ENCODE measurements at regions not wholly inside any gene's neighbourhood (a gene's known extent, or its start where the extent isn't known, plus 50 kb on each side); places are given as distances from the start of the nearest gene placed in this dataset.

- H3F3A ChIP-seq (ENCODE audit: insufficient read depth, low read length, poor library complexity, severe bottlenecking), result no peaks in the 10 kb centered on the region
- no peak overlapping the region for H3K9ac ChIP-seq (ENCODE audit: low read length)
- H3K36me3 ChIP-seq (ENCODE audit: insufficient read depth, low read length), result no peaks in the 10 kb centered on the region
- no peaks in the 10 kb centered on the region for H3K9me3 ChIP-seq (ENCODE audit: low read length)
- H2AFZ ChIP-seq (ENCODE audit: low read depth, low read length), result no peak overlapping the region
- no peaks in the 10 kb centered on the region for H3K9me2 ChIP-seq (ENCODE audit: insufficient read depth, low read length)
- H3K79me2 ChIP-seq (replicated peaks; ENCODE audit: insufficient read depth, low read length), result no peaks in the 10 kb centered on the region
- no peak overlapping the region for H3K4me3 ChIP-seq (ENCODE audit: low read length)
- H3K4me2 ChIP-seq (ENCODE audit: low read length), result no peak overlapping the region
- TF ChIP-seq EZH2 (IDR thresholded peaks at IDR 0.05; ENCODE audit: borderline replicate concordance, insufficient read depth, low read length, poor library complexity, severe bottlenecking) (no peak), TAF1 (IDR thresholded peaks at IDR 0.05; ENCODE audit: low read depth) (no peak), SMC3 (conservative IDR thresholded peaks at IDR 0.05; ENCODE audit: poor library complexity) (no peak), CTCF (IDR thresholded peaks at IDR 0.05; ENCODE audit: poor library complexity, severe bottlenecking) (no peak), REST (IDR thresholded peaks at IDR 0.05; ENCODE audit: borderline replicate concordance) (no peak)
- no peaks in the 10 kb centered on the region for H4K20me1 ChIP-seq (ENCODE audit: insufficient read depth)
- H3K27me3 ChIP-seq (ENCODE audit: insufficient read depth, low read depth, low read length), result no peaks in the 10 kb centered on the region
- no peak overlapping the region for H3K27ac ChIP-seq (ENCODE audit: low read length)
Observed at GRCh38 chr1:38568061-38568857, 291.3 kb downstream of the RRAGC start.

GRCh38 chr1:38567401-38567800 lies 292.2 kb downstream of the RRAGC start:
- Histone ChIP-seq H4K20me1 (ENCODE audit: insufficient read depth) (no peaks in the 10 kb centered on the region), H3K9me3 (ENCODE audit: low read length) (no peaks in the 10 kb centered on the region), H3K36me3 (ENCODE audit: insufficient read depth, low read length) (no peaks in the 10 kb centered on the region), H3K9me2 (ENCODE audit: insufficient read depth, low read length) (no peaks in the 10 kb centered on the region), H3K27ac (ENCODE audit: low read length) (no peak overlapping the region), H3F3A (ENCODE audit: insufficient read depth, low read length, poor library complexity, severe bottlenecking) (no peaks in the 10 kb centered on the region), H3K9ac (ENCODE audit: low read length) (no peak overlapping the region), H2AFZ (ENCODE audit: low read depth, low read length) (no peak overlapping the region), H3K4me3 (ENCODE audit: low read length) (no peak overlapping the region), H3K27me3 (ENCODE audit: insufficient read depth, low read depth, low read length) (no peaks in the 10 kb centered on the region), H3K79me2 (replicated peaks; ENCODE audit: insufficient read depth, low read length) (no peaks in the 10 kb centered on the region), H3K4me2 (ENCODE audit: low read length) (no peak overlapping the region)
- TF ChIP-seq EP300 (conservative IDR thresholded peaks at IDR 0.05; ENCODE audit: poor library complexity, severe bottlenecking) (no peak), MXI1 (conservative IDR thresholded peaks at IDR 0.05; ENCODE audit: poor library complexity, severe bottlenecking) (no peak), RAD21 (conservative IDR thresholded peaks at IDR 0.05) (no peak), POLR2AphosphoS5 (IDR thresholded peaks at IDR 0.05) (no peak), SMC3 (conservative IDR thresholded peaks at IDR 0.05; ENCODE audit: poor library complexity) (no peak), EZH2 (IDR thresholded peaks at IDR 0.05; ENCODE audit: borderline replicate concordance, insufficient read depth, low read length, poor library complexity, severe bottlenecking) (no peak), REST (IDR thresholded peaks at IDR 0.05; ENCODE audit: borderline replicate concordance) (no peak), CTCF (IDR thresholded peaks at IDR 0.05; ENCODE audit: poor library complexity, severe bottlenecking) (no peak), TAF1 (IDR thresholded peaks at IDR 0.05; ENCODE audit: low read depth) (no peak)

All from neural cell (in vitro differentiated cells).